HG03066 (cell line): ENCODE measurements at regions not wholly inside any gene's neighbourhood (a gene's known extent, or its start where the extent isn't known, plus 50 kb on each side); places are given as distances from the start of the nearest gene placed in this dataset.
A peak's percentile ranks its signal among the peaks of the same experiment; 100 is the strongest.

Experiments
- ATAC-seq: cut with Tn5 transposase; IDR thresholded peaks from one replicate; pipeline ENCODE4 v1.9.1; 2021; ENCODE audit warnings: low read depth; ENCODE audit not compliant: unreplicated experiment

- no peak for ATAC-seq
These were observed 240.8 kb downstream of the NHLRC3 start for GRCh38 chr13:39279077-39279476.

GRCh38 chr13:39281539-39282150 is 243.4 kb downstream of the NHLRC3 start:
- ATAC-seq = no peak

GRCh38 chr13:39282400-39282972 is 244.2 kb downstream of the NHLRC3 start:
- peak; percentile 97 for ATAC-seq

GRCh38 chr13:39283072-39283471 is 244.8 kb downstream of the NHLRC3 start:
- peak; percentile 31 for ATAC-seq

- no peak for ATAC-seq
These were observed 246.6 kb downstream of the NHLRC3 start for GRCh38 chr13:39284801-39285388.
